Uterus (tissue), 3 donors: ENCODE measurements at regions not wholly inside any gene's neighbourhood (a gene's known extent, or its start where the extent isn't known, plus 50 kb on each side); places are given as distances from the start of the nearest gene placed in this dataset.

ENCODE experiments used
- DNase-seq, 2 donors: peaks; one replicate each; pipeline ENCODE4 v3.0.0-alpha.2; 2019 to 2020
- H3K27ac ChIP-seq, 2 donors: fragments of 200-600 bp; sonication (generic); 1 replicate in 1 of 2; 2 replicates in 1 of 2; pipeline ENCODE4 v1.5.1; 2016 to 2018
- H3K27me3 ChIP-seq, 2 donors: fragments of 200-600 bp; sonication (generic); one replicate each; pipeline ENCODE4 v1.5.1; 2018 to 2019; ENCODE audit warnings: control low read depth in 1 of 2
- H3K36me3 ChIP-seq, 2 donors: fragments of 200-600 bp; sonication (generic); one replicate each; pipeline ENCODE4 v1.5.1; 2019; ENCODE audit warnings: control low read depth in 1 of 2
- H3K4me1 ChIP-seq, 2 donors: fragments of 200-600 bp; sonication (generic); one replicate each; pipeline ENCODE4 v1.5.1; 2018 to 2019; ENCODE audit warnings: control low read depth in 1 of 2
- H3K4me3 ChIP-seq, 2 donors: fragments of 200-600 bp; sonication (generic); 1 replicate in 1 of 2; 2 replicates in 1 of 2; pipeline ENCODE4 v1.5.1; 2018 to 2019; ENCODE audit warnings: mild to moderate bottlenecking in 1 of 2
- H3K9me3 ChIP-seq, 2 donors: fragments of 200-600 bp; sonication (generic); one replicate each; pipeline ENCODE4 v1.5.1; 2019; ENCODE audit warnings: control low read depth in 1 of 2
- POLR2A ChIP-seq, 2 donors: fragments of 450-650 bp; IDR thresholded peaks; one replicate each; pipeline ENCODE4 v1.6.1; 2016; ENCODE audit warnings: antibody characterized with exemption in 2 of 2, mild to moderate bottlenecking in 1 of 2, moderate library complexity in 1 of 2
- intact Hi-C: fragments of 100-400 bp; cut with DNase I; formaldehyde crosslinking; loops from one replicate; pipeline ENCODE4 v1.15.1; 2023; ENCODE audit warnings: low total_unique reads
- TF ChIP-seq, protein P1 (sequence below), 4 experiments: fragments of 200-600 bp in 2 of 4; fragments of 450-650 bp in 2 of 4; sonication (generic) in 2 of 4; IDR thresholded peaks; one replicate each; pipeline ENCODE4 v1.5.1; 2016 to 2019; ENCODE audit warnings: antibody characterized with exemption in 4 of 4, mild to moderate bottlenecking in 2 of 4, moderate library complexity in 1 of 4
- donor health status: DM: yes; HTN: yes; CAD: no.

- no peaks in the 10 kb centered on the region for H3K4me1 ChIP-seq
- no peak overlapping the region for H3K27ac ChIP-seq
- H3K36me3 ChIP-seq = no peaks in the 10 kb centered on the region
- no peak overlapping the region for H3K4me3 ChIP-seq
- intact Hi-C loops = no loop called here
- no peak for DNase-seq
- H3K9me3 ChIP-seq = no peaks in the 10 kb centered on the region
- TF ChIP-seq, protein P1, sequence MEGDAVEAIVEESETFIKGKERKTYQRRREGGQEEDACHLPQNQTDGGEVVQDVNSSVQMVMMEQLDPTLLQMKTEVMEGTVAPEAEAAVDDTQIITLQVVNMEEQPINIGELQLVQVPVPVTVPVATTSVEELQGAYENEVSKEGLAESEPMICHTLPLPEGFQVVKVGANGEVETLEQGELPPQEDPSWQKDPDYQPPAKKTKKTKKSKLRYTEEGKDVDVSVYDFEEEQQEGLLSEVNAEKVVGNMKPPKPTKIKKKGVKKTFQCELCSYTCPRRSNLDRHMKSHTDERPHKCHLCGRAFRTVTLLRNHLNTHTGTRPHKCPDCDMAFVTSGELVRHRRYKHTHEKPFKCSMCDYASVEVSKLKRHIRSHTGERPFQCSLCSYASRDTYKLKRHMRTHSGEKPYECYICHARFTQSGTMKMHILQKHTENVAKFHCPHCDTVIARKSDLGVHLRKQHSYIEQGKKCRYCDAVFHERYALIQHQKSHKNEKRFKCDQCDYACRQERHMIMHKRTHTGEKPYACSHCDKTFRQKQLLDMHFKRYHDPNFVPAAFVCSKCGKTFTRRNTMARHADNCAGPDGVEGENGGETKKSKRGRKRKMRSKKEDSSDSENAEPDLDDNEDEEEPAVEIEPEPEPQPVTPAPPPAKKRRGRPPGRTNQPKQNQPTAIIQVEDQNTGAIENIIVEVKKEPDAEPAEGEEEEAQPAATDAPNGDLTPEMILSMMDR (IDR thresholded peaks at IDR 0.05) = no peak
- TF ChIP-seq POLR2A (IDR thresholded peaks at IDR 0.05) = no peak
- H3K27me3 ChIP-seq = no peaks in the 10 kb centered on the region
These were observed 68.1 kb upstream of the ITPRID1 start for GRCh38 chr7:31445686-31446355.

- no peaks in the 10 kb centered on the region for H3K4me1 ChIP-seq
- H3K27ac ChIP-seq = no peak overlapping the region
- no peak for DNase-seq
- H3K4me3 ChIP-seq = no peak overlapping the region
- H3K36me3 ChIP-seq = no peaks in the 10 kb centered on the region
- H3K27me3 ChIP-seq = no peaks in the 10 kb centered on the region
- H3K9me3 ChIP-seq = no peaks in the 10 kb centered on the region
- intact Hi-C loops = no loop called here
- no peak for TF ChIP-seq POLR2A (IDR thresholded peaks at IDR 0.05)
- TF ChIP-seq, protein P1 (IDR thresholded peaks at IDR 0.05) = no peak
These were observed 65.2 kb upstream of the ITPRID1 start for GRCh38 chr7:31448649-31449048.

- Histone ChIP-seq H3K27ac (no peak overlapping the region), H3K36me3 (no peaks in the 10 kb centered on the region), H3K27me3 (no peaks in the 10 kb centered on the region), H3K4me1 (no peaks in the 10 kb centered on the region), H3K4me3 (no peak overlapping the region), H3K9me3 (no peaks in the 10 kb centered on the region)
- TF ChIP-seq, protein P1 (IDR thresholded peaks at IDR 0.05) = no peak
- no peak for TF ChIP-seq POLR2A (IDR thresholded peaks at IDR 0.05)
- intact Hi-C loops = no loop called here
- DNase-seq = no peak
These were observed 58.0 kb upstream of the ITPRID1 start for GRCh38 chr7:31455844-31456243.

DNA sequence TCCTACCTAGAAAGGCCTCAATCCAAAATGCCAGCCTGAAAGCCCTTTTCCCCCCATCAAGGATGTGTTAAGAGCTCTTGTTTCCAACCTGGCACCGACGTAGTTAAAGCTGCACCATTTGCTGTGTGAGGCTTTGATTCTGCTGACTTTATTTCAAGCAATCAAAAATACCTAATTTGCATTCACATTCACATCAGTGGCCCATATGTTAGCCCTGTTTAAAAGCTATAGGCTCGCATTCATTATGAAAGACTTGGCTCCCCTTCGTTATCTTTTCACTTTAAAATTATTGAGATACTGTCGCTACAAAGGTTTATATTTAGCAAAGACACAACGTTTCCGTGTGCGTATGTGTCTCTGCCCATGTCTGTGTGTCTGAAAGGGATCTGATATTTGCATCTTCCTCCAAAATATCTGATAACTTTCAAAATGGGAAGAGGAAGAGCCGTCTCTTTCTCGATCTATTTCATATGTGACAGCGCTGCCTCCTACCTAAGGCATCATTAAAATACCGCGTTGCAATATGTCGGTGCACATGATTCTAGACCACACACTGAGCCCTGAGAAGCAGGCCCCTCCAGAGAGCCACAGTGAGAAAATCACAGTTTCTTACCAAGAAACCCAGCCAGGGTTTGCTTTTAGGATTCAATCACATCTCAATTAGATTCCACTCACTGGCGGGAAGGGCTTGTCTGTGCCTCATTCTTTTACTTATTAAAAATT lies 57.1 kb upstream of the ITPRID1 start:
- Histone ChIP-seq H3K4me1 (no peaks in the 10 kb centered on the region), H3K36me3 (no peaks in the 10 kb centered on the region), H3K27me3 (no peaks in the 10 kb centered on the region), H3K27ac (no peak overlapping the region), H3K9me3 (no peaks in the 10 kb centered on the region), H3K4me3 (no peak overlapping the region)
- intact Hi-C loops = no loop called here
- no peak for TF ChIP-seq POLR2A (IDR thresholded peaks at IDR 0.05)
- TF ChIP-seq, protein P1 (IDR thresholded peaks at IDR 0.05) = no peak
- DNase-seq = no peak

- no peaks in the 10 kb centered on the region for H3K27me3 ChIP-seq
- DNase-seq = no peak
- H3K9me3 ChIP-seq = no peaks in the 10 kb centered on the region
- intact Hi-C loops = no loop called here
- H3K4me3 ChIP-seq = no peak overlapping the region
- no peak for TF ChIP-seq POLR2A (IDR thresholded peaks at IDR 0.05)
- TF ChIP-seq, protein P1 (IDR thresholded peaks at IDR 0.05) = no peak
- H3K27ac ChIP-seq = no peak overlapping the region
- H3K4me1 ChIP-seq = no peaks in the 10 kb centered on the region
- no peaks in the 10 kb centered on the region for H3K36me3 ChIP-seq
These were observed 56.3 kb upstream of the ITPRID1 start for GRCh38 chr7:31457551-31457950.
